Stimulated activated naive B cell treated with anti-CD40 and anti-IgM and Interleukin-4, amounts not matched to agents 10 μg/mL and 1 μg/mL and 100 μg/mL, for 72 hours (primary cell): ENCODE measurements at regions not wholly inside any gene's neighbourhood (a gene's known extent, or its start where the extent isn't known, plus 50 kb on each side); places are given as distances from the start of the nearest gene placed in this dataset.
"Not testable (repeated sequence)": the region's sequence is repeated elsewhere in the genome, so short reads cannot be mapped to it uniquely, and the experiment has no call there.

Experiments
- ATAC-seq, 2 donors: fragments of 150-1000 bp; cut with Tn5 transposase; replicated peaks; 2 replicates each; pipeline ENCODE4 v1.10.0; 2021; ENCODE audit warnings: moderate library complexity in 1 of 2
- DNase-seq: peaks from one replicate; pipeline ENCODE4 v3.0.0; 2021
- H3K27ac Mint-ChIP-seq: one replicate; pipeline ENCODE4 v1.8.0; 2022; ENCODE audit warnings: mild to moderate bottlenecking, mixed read lengths
- H3K27me3 Mint-ChIP-seq, 2 donors: one replicate each; pipeline ENCODE4 v1.8.0; 2022; ENCODE audit warnings: mixed read lengths in 2 of 2
- H3K36me3 Mint-ChIP-seq, 2 donors: one replicate each; pipeline ENCODE4 v1.8.0; 2022; ENCODE audit warnings: mixed read lengths in 2 of 2, mild to moderate bottlenecking in 1 of 2
- H3K4me1 Mint-ChIP-seq, 2 donors: one replicate each; pipeline ENCODE4 v1.8.0; 2022; ENCODE audit warnings: mixed read lengths in 2 of 2, mild to moderate bottlenecking in 1 of 2
- H3K4me3 Mint-ChIP-seq, 2 donors: one replicate each; pipeline ENCODE4 v1.8.0; 2022; ENCODE audit warnings: mild to moderate bottlenecking in 2 of 2, mixed read lengths in 2 of 2, moderate library complexity in 1 of 2
- H3K9me3 Mint-ChIP-seq, 2 donors: one replicate each; pipeline ENCODE4 v1.8.0; 2022; ENCODE audit warnings: mixed read lengths in 2 of 2, mild to moderate bottlenecking in 1 of 2

DNA sequence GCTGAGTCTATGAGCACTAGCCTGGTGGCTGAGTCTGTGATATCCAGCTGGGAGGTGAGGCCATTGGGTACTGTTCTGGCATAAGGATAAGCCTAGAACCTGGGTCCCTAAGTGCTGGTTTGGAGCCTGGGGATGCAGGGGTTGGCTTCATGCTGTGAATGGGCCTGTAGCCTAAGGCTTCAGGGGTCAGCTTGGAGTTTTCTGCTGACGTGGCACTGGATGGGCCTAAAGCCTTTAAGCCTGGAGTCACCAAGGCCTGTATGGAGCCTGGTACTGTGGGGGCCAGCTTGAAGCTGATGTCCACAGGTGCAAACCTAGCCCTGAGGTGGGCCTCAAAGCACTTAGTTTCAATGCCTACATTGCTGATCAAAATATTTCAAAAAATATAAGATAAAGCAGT is 979.6 kb upstream of the POU3F4 start:
- Mint-ChIP-seq H3K27me3 (no peaks in the 10 kb centered on the region), H3K4me3 (no peak overlapping the region), H3K27ac (no peak overlapping the region), H3K36me3 (no peaks in the 10 kb centered on the region), H3K4me1 (no peaks in the 10 kb centered on the region), H3K9me3 (no peaks in the 10 kb centered on the region)
- DNase-seq = no peak
- ATAC-seq = no peak

DNA sequence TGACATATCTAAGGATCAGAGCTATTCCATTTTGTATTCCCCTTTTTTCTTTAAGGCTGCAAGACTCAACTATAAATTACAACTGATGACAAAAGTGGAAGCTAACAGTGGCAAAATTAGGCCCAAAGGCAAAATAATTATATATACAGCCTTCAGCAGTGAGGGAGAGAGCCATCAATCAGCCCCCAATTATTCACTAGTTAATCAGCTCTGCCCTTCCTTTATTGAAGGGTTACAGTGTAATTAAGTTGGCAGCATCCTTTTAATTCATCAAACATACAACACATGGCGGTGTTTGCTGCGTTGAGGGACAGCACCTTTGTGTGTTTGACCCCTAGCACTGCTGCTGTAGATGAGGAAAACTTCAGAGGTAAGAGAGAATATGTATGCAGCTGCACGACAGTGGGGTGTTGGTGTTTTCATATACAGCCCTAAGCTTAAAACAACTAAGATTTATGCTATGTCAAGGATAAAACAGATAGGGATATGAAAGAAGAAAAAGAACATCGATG is 973.9 kb upstream of the POU3F4 start:
- Mint-ChIP-seq H3K4me3 (no peak overlapping the region), H3K4me1 (no peaks in the 10 kb centered on the region), H3K27me3 (no peaks in the 10 kb centered on the region), H3K9me3 (peaks cover 0 to 3% of the 10 kb centered on the region in 2 donors), H3K27ac (no peak overlapping the region), H3K36me3 (no peaks in the 10 kb centered on the region)
- DNase-seq = no peak
- no peak for ATAC-seq

DNA sequence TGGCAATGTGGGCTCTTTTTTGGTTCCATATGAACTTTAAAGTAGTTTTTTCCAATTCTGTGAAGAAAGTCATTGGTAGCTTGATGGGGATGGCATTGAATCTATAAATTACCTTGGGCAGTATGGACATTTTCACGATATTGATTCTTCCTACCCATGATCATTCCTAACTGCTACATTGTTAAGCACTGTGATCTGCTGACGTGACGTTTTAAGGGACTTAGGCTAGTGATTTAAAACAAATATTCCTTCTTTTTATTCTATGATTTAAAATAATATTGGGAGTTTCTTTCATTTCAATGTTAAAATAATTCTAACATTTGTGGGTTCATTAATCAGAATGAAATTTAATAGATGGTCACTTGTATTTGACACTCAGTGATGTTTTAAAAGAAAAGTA is 970.9 kb upstream of the POU3F4 start:
- DNase-seq, H3K27me3 Mint-ChIP-seq, ATAC-seq, H3K4me1 Mint-ChIP-seq, H3K27ac Mint-ChIP-seq, H3K4me3 Mint-ChIP-seq, H3K36me3 Mint-ChIP-seq, H3K9me3 Mint-ChIP-seq: not testable (repeated sequence)

DNA sequence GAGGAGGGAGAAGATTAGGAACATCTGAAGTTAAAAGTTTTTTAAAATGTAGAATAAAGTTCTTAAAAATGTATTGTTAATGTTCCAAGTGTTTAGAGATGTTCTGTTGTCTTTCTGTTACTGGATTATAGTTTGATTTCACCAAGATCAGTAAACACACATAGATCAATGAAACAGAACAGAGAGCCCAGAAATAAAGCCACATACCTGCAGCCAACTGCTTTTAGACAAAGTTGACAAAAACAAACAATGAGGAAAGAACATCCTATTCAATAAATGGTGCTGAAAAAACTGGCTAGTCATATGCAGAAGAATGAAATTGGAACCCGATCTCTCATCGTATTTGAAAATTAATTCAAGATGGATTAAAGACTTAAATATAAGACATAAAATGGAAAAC is 966.3 kb upstream of the POU3F4 start:
- Mint-ChIP-seq H3K27ac (no peak overlapping the region), H3K27me3 (no peaks in the 10 kb centered on the region), H3K9me3 (no peaks in the 10 kb centered on the region), H3K36me3 (no peaks in the 10 kb centered on the region), H3K4me3 (no peak overlapping the region), H3K4me1 (no peaks in the 10 kb centered on the region)
- no peak for DNase-seq
- no peak for ATAC-seq

DNA sequence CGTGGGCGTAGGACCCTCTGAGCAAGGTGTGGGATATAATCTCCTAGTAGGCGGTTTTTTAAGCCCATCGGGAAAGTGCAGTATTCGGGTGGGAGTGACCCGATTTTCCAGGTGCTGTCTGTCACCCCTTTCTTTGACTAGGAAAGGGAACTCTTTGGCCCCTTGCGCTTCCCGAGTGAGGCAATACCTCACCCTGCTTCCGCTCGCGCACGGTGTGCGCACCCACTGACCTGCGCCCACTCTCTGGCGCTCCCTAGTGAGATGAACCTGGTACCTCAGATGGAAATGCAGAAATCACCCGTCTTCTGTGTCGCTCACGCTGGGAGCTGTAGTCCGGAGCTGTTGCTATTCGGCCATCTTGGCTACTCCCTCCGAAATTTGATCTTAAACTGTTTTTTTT is 955.9 kb upstream of the POU3F4 start:
- not testable (repeated sequence) for ATAC-seq, H3K36me3 Mint-ChIP-seq, H3K27ac Mint-ChIP-seq, H3K4me3 Mint-ChIP-seq, DNase-seq, H3K4me1 Mint-ChIP-seq, H3K9me3 Mint-ChIP-seq, H3K27me3 Mint-ChIP-seq

DNA sequence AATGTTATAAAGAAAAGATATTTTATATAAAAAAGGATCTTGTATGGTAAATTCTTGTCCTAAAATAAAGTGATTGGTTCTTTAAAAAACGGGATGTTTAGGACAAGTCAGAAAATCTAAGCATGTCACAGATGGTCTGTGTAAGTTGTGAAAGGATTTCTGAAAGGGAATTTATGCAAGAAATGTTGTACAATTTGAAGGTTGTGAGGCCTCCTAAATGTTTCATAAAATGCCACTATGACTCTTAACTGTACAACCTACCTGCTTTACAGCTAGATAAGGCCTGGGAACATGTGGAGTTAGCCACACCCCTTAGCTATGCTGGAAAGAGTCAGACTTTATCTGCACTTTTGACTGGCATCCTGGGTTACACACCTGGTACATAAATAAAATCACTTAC is 951.5 kb upstream of the POU3F4 start:
- peaks cover 0 to 1% of the 10 kb centered on the region in 2 donors for H3K9me3 Mint-ChIP-seq
- no peaks in the 10 kb centered on the region for H3K27me3 Mint-ChIP-seq
- H3K4me3 Mint-ChIP-seq = no peak overlapping the region
- H3K4me1 Mint-ChIP-seq = no peaks in the 10 kb centered on the region
- H3K36me3 Mint-ChIP-seq = no peaks in the 10 kb centered on the region
- no peak for DNase-seq
- ATAC-seq = no peak
- H3K27ac Mint-ChIP-seq = no peak overlapping the region

DNA sequence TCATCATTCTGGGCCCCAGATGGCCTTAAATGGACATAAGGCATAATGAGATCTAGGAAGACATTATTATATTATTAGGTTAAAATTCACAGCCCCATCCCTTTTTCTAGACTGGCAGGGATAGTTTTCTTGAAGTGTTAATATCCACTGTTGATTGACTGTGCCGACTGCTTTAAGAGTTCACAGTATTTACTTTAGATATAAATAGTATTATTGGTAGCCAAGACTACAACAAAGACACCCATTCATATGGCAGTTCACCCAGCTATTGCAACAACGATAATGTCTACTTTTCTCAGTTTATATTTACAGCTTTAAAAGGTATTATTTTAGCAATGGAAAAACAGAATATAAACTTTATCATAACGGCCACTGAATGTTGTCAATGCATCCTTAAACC is 922.2 kb upstream of the POU3F4 start:
- DNase-seq (no peak), ATAC-seq (no peak)
- Mint-ChIP-seq H3K9me3 (peaks cover 0 to 2% of the 10 kb centered on the region in 2 donors), H3K4me3 (no peak overlapping the region), H3K4me1 (no peaks in the 10 kb centered on the region), H3K36me3 (no peaks in the 10 kb centered on the region), H3K27ac (no peak overlapping the region), H3K27me3 (no peaks in the 10 kb centered on the region)

DNA sequence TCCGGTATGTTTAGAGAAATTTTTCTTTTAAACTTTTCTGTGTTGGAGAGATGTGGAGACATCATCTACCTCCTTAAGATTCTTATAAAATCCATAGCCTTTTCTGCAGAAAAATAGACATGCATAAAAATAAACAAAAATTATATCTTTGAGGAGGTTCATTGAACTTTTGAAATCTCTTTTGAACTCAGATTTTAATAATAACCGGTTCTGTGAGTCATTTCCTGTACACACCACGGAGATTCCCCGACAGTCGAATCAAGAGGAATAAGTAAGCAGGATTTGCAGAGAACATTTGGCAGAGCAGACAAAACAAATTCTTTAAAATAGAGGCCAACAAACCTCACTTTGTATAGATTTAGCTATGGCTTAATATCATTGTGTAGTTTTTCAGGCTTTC is 918.7 kb upstream of the POU3F4 start:
- no peak for ATAC-seq

DNA sequence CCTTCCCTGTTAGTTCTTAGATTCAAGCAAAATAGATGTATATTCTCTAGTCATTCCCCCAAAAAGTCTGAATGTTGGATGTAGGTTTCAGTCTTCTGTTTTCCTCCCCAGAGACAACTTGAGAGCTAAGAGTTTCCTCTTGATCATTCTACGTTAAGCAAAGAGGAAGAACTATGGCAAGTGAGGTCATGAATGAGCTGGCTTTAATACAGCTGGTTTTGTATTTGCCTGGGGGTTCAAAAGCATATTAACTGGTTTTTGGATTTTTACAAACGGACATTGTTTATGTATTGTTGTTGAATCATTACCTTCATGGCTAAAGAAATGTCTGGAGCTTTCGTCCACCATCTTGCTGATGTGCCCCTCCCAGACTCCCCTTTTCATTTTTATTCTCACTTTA is 916.7 kb upstream of the POU3F4 start:
- DNase-seq (no peak), ATAC-seq (no peak)
- H3K36me3 Mint-ChIP-seq = no peaks in the 10 kb centered on the region
- no peak overlapping the region for H3K27ac Mint-ChIP-seq
- no peaks in the 10 kb centered on the region for H3K4me1 Mint-ChIP-seq
- peaks cover 4% of the 10 kb centered on the region in 2 donors for H3K9me3 Mint-ChIP-seq
- H3K27me3 Mint-ChIP-seq = no peaks in the 10 kb centered on the region
- no peak overlapping the region for H3K4me3 Mint-ChIP-seq

More for the DNA sequence above, 918.7 kb upstream of the POU3F4 start:
- no peaks in the 10 kb centered on the region for H3K27me3 Mint-ChIP-seq
- no peak overlapping the region for H3K4me3 Mint-ChIP-seq
- no peaks in the 10 kb centered on the region for H3K36me3 Mint-ChIP-seq
- H3K9me3 Mint-ChIP-seq = peaks cover 4% of the 10 kb centered on the region in 2 donors
- DNase-seq = no peak
- no peaks in the 10 kb centered on the region for H3K4me1 Mint-ChIP-seq
- no peak overlapping the region for H3K27ac Mint-ChIP-seq

DNA sequence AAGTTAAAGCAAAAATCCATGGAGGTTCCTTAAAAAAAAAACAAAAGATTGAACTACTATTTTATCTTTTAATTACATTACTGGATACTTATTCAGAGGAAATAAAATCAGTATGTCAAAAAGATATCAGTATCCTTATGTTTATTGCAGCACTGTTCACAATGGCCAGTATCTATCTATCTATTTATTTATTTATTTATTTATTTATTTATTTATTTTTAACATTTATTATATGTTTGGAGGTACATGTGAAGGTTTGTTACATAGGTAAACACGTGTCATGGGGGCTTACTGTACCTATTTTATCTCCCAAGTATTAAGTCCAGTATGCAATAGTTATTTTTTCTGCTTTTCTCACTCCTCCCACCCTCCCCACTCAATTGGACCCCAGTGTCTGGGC is 881.1 kb upstream of the POU3F4 start:
- ATAC-seq = no peak
- Mint-ChIP-seq H3K27ac (no peak overlapping the region), H3K4me1 (no peaks in the 10 kb centered on the region), H3K9me3 (peaks cover 0 to 12% of the 10 kb centered on the region in 2 donors), H3K4me3 (no peak overlapping the region), H3K27me3 (no peaks in the 10 kb centered on the region), H3K36me3 (no peaks in the 10 kb centered on the region)
- DNase-seq = no peak

DNA sequence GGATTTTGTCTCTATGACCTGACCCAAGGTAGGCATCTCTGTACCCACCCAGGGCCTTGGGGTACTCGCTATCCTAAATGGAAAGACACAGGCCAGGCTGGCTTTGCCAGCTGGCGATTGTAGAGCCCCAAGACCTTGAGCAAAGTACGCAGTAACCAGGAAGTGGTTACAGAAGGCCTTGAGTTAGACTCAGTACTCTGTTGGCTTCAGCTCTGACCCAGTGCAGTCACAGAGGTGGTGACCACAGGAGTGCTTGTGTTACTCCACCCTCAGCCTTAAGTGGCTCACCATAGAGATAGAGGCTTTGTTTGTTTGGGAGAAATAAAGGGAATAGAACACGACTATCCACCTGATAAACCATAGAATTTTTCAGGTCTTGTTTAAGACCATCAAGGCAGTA is 880.5 kb upstream of the POU3F4 start:
- peaks cover 0 to 12% of the 10 kb centered on the region in 2 donors for H3K9me3 Mint-ChIP-seq
- no peak overlapping the region for H3K4me3 Mint-ChIP-seq
- H3K4me1 Mint-ChIP-seq = no peaks in the 10 kb centered on the region
- no peak overlapping the region for H3K27ac Mint-ChIP-seq
- H3K36me3 Mint-ChIP-seq = no peaks in the 10 kb centered on the region
- no peaks in the 10 kb centered on the region for H3K27me3 Mint-ChIP-seq
- no peak for DNase-seq
- no peak for ATAC-seq

DNA sequence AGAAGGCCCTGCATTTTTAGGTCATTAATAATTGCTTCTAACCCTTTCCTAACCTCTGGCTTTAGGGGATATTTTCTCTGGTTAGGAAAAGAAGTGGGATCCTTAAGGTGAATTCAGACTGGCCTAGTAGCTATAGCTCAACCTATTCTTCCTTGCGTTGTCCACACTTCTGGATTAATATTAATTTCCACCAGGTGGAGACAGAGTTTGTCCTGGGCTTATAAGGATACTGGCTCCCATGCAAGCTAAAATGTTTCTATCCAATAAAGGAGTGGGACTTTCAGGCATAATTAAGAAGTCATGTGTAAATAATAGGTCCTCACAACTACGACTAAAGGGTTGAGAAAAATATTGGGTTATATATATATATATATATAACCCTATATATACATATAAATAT is 860.0 kb upstream of the POU3F4 start:
- ATAC-seq = no peak
- DNase-seq = no peak
- no peaks in the 10 kb centered on the region for H3K4me1 Mint-ChIP-seq
- no peaks in the 10 kb centered on the region for H3K27me3 Mint-ChIP-seq
- H3K9me3 Mint-ChIP-seq = peaks cover 3 to 5% of the 10 kb centered on the region in 2 donors
- no peak overlapping the region for H3K27ac Mint-ChIP-seq
- H3K36me3 Mint-ChIP-seq = no peaks in the 10 kb centered on the region
- no peak overlapping the region for H3K4me3 Mint-ChIP-seq

DNA sequence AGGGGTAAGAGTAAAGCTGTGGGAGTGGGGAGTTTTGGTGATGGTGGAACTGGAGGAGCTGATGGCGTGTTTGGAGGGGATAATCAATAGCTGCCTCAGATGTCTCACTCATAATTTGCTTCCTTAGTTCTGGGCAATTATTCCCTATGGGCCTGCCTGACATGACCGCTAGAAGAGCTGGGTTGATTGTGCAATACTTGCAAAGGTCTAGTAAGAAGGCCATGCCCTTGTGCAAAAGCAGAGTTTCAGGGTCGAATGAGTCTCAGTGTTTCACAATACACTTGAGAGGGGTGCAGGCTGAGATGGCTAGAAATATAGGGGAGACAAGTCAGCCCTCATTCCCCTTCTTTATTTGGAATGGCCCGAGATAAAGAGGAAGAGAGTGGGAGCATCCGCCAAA is 858.4 kb upstream of the POU3F4 start:
- H3K27ac Mint-ChIP-seq = no peak overlapping the region
- H3K36me3 Mint-ChIP-seq = no peaks in the 10 kb centered on the region
- no peaks in the 10 kb centered on the region for H3K4me1 Mint-ChIP-seq
- no peaks in the 10 kb centered on the region for H3K27me3 Mint-ChIP-seq
- H3K9me3 Mint-ChIP-seq = peaks cover 3 to 5% of the 10 kb centered on the region in 2 donors
- ATAC-seq (no peak), DNase-seq (no peak)
- no peak overlapping the region for H3K4me3 Mint-ChIP-seq

DNA sequence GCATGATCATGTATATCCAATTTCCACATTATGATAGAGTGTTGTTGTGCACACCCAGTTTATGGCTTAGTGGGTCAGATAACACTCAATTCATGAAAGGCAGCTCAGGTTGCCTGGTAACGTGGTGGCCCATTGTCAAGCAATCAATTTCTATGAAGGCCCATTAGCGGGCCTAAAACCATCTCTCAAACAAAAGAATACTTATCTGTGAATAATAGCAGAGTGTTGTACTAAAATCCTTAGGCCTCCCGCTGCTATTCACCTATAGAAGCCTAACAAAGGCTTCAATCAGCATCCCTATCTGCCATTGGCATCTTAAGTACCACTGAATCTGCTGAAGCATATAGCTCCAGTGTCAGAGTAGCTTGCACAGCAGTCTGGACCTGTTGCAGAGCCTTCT is 849.6 kb upstream of the POU3F4 start:
- H3K36me3 Mint-ChIP-seq = no peaks in the 10 kb centered on the region
- no peaks in the 10 kb centered on the region for H3K4me1 Mint-ChIP-seq
- H3K9me3 Mint-ChIP-seq = peaks cover 0 to 4% of the 10 kb centered on the region in 2 donors
- ATAC-seq (no peak), DNase-seq (no peak)
- H3K27me3 Mint-ChIP-seq = no peaks in the 10 kb centered on the region
- no peak overlapping the region for H3K4me3 Mint-ChIP-seq
- H3K27ac Mint-ChIP-seq = no peak overlapping the region

DNA sequence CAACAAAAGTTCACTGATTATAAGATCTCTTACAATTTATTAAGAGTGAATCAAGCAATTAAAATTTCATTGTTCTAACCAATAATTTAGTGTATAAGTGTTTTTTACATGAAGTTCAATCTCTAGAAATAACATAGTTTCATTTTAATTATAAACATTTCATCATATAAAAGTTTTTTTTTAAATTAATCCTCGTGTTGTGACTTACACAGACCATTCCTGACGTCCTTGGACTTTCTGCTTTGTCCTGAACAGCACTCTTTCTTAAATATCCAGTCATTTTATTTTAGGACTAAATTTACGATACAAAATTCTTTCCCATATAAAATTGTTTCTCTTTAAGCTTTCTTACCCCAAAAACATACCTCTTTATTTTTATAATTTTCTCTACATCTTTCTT is 841.7 kb upstream of the POU3F4 start:
- Mint-ChIP-seq H3K4me1 (no peaks in the 10 kb centered on the region), H3K27me3 (no peaks in the 10 kb centered on the region), H3K27ac (no peak overlapping the region), H3K4me3 (no peak overlapping the region), H3K36me3 (no peaks in the 10 kb centered on the region), H3K9me3 (peaks cover 0 to 4% of the 10 kb centered on the region in 2 donors)
- ATAC-seq (no peak), DNase-seq (no peak)

DNA sequence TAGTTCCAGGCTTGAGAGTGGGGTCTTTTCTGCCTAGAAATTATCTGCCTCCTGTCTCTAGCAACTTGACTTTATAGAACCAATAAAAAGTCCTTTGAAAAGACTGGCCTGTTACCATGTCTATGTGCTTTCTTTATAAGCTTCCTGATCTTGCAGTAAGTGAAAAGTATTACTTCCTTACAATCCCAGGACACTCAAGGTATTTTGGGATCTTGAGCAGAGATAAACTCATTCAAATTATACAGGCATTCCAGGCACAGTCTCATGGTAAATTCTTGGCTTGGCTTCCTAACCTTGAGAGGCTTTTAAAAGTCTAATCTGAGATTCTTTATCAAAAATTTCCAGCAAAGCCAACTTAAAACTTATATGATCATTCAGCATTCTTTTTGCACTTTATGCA is 833.0 kb upstream of the POU3F4 start:
- Mint-ChIP-seq H3K9me3 (no peaks in the 10 kb centered on the region), H3K27me3 (no peaks in the 10 kb centered on the region), H3K4me1 (no peaks in the 10 kb centered on the region), H3K27ac (no peak overlapping the region), H3K36me3 (no peaks in the 10 kb centered on the region), H3K4me3 (no peak overlapping the region)
- no peak for DNase-seq
- no peak for ATAC-seq
